GM23338 (cell line): ENCODE measurements at regions not wholly inside any gene's neighbourhood (a gene's known extent, or its start where the extent isn't known, plus 50 kb on each side); places are given as distances from the start of the nearest gene placed in this dataset.

ENCODE experiments used
- ATAC-seq: fragments of 200-7000 bp; cut with Tn5 transposase; 3 replicates; pipeline ENCODE4 v1.9.1; 2020
- DNase-seq: peaks from one replicate; pipeline ENCODE4 v3.0.0-alpha.2; 2015; ENCODE audit warnings: low spot score
- H2AFZ ChIP-seq: fragments of 200-600 bp; sonication (generic); 2 replicates; pipeline ENCODE4 v1.8.0; 2016; ENCODE audit warnings: antibody characterized with exemption, mild to moderate bottlenecking, moderate library complexity
- H3F3A ChIP-seq: fragments of 200-600 bp; sonication (generic); replicated peaks from 2 replicates; pipeline ENCODE4 v1.8.0; 2017; ENCODE audit warnings: antibody characterized with exemption, mixed run types, low read depth
- H3K27ac ChIP-seq: fragments of 200-600 bp; sonication (generic); 2 replicates; pipeline ENCODE4 v1.6.1; 2016; ENCODE audit warnings: low read depth
- H3K27me3 ChIP-seq: fragments of 200-600 bp; sonication (generic); 2 replicates; pipeline ENCODE4 v1.8.0; 2016; ENCODE audit warnings: mild to moderate bottlenecking, mixed run types, moderate library complexity; ENCODE audit not compliant: insufficient read depth
- H3K36me3 ChIP-seq: fragments of 200-600 bp; sonication (generic); 2 replicates; pipeline ENCODE4 v1.8.0; 2016; ENCODE audit warnings: mild to moderate bottlenecking; ENCODE audit not compliant: insufficient read depth
- H3K4me1 ChIP-seq: fragments of 200-600 bp; sonication (generic); 2 replicates; pipeline ENCODE4 v1.8.0; 2016; ENCODE audit warnings: mild to moderate bottlenecking, moderate library complexity; ENCODE audit not compliant: insufficient read depth
- H3K4me2 ChIP-seq: fragments of 200-600 bp; sonication (generic); 2 replicates; pipeline ENCODE4 v1.7.1; 2017; ENCODE audit warnings: mixed run types
- H3K4me3 ChIP-seq: fragments of 200-600 bp; sonication (generic); 2 replicates; pipeline ENCODE4 v1.6.1; 2016; ENCODE audit warnings: mixed run types
- H3K79me2 ChIP-seq: fragments of 200-600 bp; sonication (generic); replicated peaks from 2 replicates; pipeline ENCODE4 v1.8.0; 2017; ENCODE audit warnings: mild to moderate bottlenecking; ENCODE audit not compliant: insufficient read depth
- H3K9me2 ChIP-seq: fragments of 200-600 bp; sonication (generic); 2 replicates; pipeline ENCODE4 v1.8.0; 2017; ENCODE audit not compliant: insufficient read depth
- H4K20me1 ChIP-seq: fragments of 200-600 bp; sonication (generic); replicated peaks from 2 replicates; pipeline ENCODE4 v1.8.0; 2017; ENCODE audit warnings: mild to moderate bottlenecking; ENCODE audit not compliant: insufficient read depth
- H3K27ac Mint-ChIP-seq: 2 replicates; pipeline ENCODE4 v1.8.0; 2020; ENCODE audit warnings: inconsistent platforms, mild to moderate bottlenecking, moderate library complexity, mixed read lengths
- H3K27me3 Mint-ChIP-seq: 3 replicates; pipeline ENCODE4 v1.8.0; 2022; ENCODE audit warnings: low read depth, mild to moderate bottlenecking, moderate library complexity, mixed read lengths, inconsistent platforms; ENCODE audit not compliant: insufficient read depth, poor library complexity
- H3K36me3 Mint-ChIP-seq: 3 replicates; pipeline ENCODE4 v1.8.0; 2021; ENCODE audit warnings: low read depth, mild to moderate bottlenecking, inconsistent platforms, moderate library complexity, mixed read lengths
- H3K4me1 Mint-ChIP-seq: 3 replicates; pipeline ENCODE4 v1.8.0; 2020; ENCODE audit warnings: mild to moderate bottlenecking, inconsistent platforms, mixed read lengths
- H3K4me3 Mint-ChIP-seq: 3 replicates; pipeline ENCODE4 v1.8.0; 2021; ENCODE audit warnings: moderate library complexity, mild to moderate bottlenecking, inconsistent platforms, mixed read lengths
- H3K9me3 Mint-ChIP-seq: 3 replicates; pipeline ENCODE4 v1.8.0; 2020; ENCODE audit warnings: moderate library complexity, mild to moderate bottlenecking, inconsistent platforms, mixed read lengths
- CREB1 ChIP-seq: fragments of 250-450 bp; sonication (Bioruptor Pico); IDR thresholded peaks from 2 replicates; pipeline ENCODE4 v1.5.0; 2020; ENCODE audit warnings: low read depth, mild to moderate bottlenecking, moderate library complexity
- ETS1 ChIP-seq: IDR thresholded peaks from 2 replicates; pipeline ENCODE4 v1.6.1; 2016; ENCODE audit warnings: antibody characterized with exemption
- EZH2 ChIP-seq: fragments of 200-600 bp; sonication (generic); IDR thresholded peaks from one replicate; pipeline ENCODE4 v1.8.0; 2017; ENCODE audit warnings: antibody characterized with exemption, mild to moderate bottlenecking, low read depth; ENCODE audit not compliant: unreplicated experiment
- JUNB ChIP-seq: IDR thresholded peaks from one replicate; pipeline ENCODE4 v1.6.1; 2016; ENCODE audit warnings: antibody characterized with exemption; ENCODE audit not compliant: unreplicated experiment
- NANOG ChIP-seq: IDR thresholded peaks from 2 replicates; pipeline ENCODE4 v1.6.1; 2016; ENCODE audit warnings: antibody characterized with exemption, borderline replicate concordance
- POLR2AphosphoS5 ChIP-seq: IDR thresholded peaks from 2 replicates; pipeline ENCODE4 v1.6.1; 2016; ENCODE audit warnings: antibody characterized with exemption, low read depth
- STAT1 ChIP-seq: IDR thresholded peaks from one replicate; pipeline ENCODE4 v1.6.1; 2016; ENCODE audit warnings: antibody characterized with exemption; ENCODE audit not compliant: unreplicated experiment
- ZNF114 ChIP-seq: fragments of 250-450 bp; sonication (Bioruptor Pico); IDR thresholded peaks from 2 replicates; pipeline ENCODE4 v1.5.0; 2020; ENCODE audit warnings: mild to moderate bottlenecking, moderate library complexity
- ZNF331 ChIP-seq: fragments of 250-450 bp; sonication (Bioruptor Pico); IDR thresholded peaks from 2 replicates; pipeline ENCODE4 v1.5.0; 2020; ENCODE audit warnings: low read depth, mild to moderate bottlenecking, moderate library complexity
- TF ChIP-seq, protein P1 (sequence below): IDR thresholded peaks from one replicate; pipeline ENCODE4 v1.6.1; 2018; ENCODE audit warnings: antibody characterized with exemption; ENCODE audit not compliant: unreplicated experiment
- TF ChIP-seq, protein P2 (sequence below), 2 experiments: fragments of 200-600 bp in 1 of 2; sonication (generic) in 1 of 2; conservative IDR thresholded peaks; 2 replicates each; pipeline versions ENCODE4 v1.5.1 to v1.6.1; 2016 to 2017; ENCODE audit warnings: antibody characterized with exemption in 2 of 2, low read depth in 2 of 2, mild to moderate bottlenecking in 2 of 2, moderate library complexity in 1 of 2

DNA sequence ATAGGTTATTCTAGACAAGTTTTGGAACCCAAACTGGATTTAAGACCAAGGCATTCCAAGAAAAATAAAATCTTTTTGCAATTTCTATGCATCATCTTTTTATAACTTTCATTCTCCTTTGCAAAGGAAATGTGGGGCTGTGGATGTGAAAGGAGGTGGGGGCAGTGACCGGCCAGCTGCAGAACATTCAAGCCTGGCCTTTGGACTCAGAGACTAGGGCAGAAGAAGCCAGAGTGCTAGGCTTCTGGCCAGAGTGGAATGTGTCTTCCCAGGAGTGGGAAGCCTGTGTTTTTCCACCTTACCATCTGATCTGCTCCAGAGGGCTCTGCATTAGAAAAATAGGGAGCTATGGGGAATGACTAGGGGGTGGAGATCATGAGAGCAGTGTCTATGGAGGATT is 148.5 kb downstream of the C9orf152 start (continued):
- TF ChIP-seq STAT1 (no peak), POLR2AphosphoS5 (no peak), EZH2 (no peak), JUNB (no peak)
- TF ChIP-seq, protein P1, sequence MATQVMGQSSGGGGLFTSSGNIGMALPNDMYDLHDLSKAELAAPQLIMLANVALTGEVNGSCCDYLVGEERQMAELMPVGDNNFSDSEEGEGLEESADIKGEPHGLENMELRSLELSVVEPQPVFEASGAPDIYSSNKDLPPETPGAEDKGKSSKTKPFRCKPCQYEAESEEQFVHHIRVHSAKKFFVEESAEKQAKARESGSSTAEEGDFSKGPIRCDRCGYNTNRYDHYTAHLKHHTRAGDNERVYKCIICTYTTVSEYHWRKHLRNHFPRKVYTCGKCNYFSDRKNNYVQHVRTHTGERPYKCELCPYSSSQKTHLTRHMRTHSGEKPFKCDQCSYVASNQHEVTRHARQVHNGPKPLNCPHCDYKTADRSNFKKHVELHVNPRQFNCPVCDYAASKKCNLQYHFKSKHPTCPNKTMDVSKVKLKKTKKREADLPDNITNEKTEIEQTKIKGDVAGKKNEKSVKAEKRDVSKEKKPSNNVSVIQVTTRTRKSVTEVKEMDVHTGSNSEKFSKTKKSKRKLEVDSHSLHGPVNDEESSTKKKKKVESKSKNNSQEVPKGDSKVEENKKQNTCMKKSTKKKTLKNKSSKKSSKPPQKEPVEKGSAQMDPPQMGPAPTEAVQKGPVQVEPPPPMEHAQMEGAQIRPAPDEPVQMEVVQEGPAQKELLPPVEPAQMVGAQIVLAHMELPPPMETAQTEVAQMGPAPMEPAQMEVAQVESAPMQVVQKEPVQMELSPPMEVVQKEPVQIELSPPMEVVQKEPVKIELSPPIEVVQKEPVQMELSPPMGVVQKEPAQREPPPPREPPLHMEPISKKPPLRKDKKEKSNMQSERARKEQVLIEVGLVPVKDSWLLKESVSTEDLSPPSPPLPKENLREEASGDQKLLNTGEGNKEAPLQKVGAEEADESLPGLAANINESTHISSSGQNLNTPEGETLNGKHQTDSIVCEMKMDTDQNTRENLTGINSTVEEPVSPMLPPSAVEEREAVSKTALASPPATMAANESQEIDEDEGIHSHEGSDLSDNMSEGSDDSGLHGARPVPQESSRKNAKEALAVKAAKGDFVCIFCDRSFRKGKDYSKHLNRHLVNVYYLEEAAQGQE, result no peak

DNA sequence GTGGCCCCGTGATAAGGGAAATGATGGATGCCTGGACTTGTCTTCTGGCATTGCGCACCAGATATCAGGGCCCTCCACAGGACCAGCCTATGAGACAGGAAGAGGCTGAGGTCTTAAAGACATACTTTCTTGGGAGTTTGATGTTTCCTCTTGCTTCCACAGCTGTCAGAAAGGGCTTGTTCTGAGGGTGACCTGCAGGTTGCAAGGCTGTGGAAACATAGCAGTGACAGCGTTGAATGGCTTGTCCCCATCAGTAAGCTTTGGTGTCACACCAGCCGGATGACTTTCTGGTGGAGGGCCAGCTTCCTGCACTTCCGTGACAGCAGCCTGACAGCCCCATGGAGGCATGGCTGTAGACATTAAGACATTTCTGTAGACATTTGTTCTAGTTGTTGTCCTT is 143.2 kb downstream of the C9orf152 start:
- H3K9me2 ChIP-seq, result no peaks in the 10 kb centered on the region
- Mint-ChIP-seq H3K4me3 (no peak overlapping the region), H3K4me1 (peaks cover 21% of the 10 kb centered on the region), H3K27me3 (peaks cover 4% of the 10 kb centered on the region), H3K27ac (no peak overlapping the region), H3K9me3 (no peaks in the 10 kb centered on the region), H3K36me3 (peaks cover 26% of the 10 kb centered on the region)
- H3K4me3 ChIP-seq, result no peak overlapping the region
- H3K4me1 ChIP-seq, result peaks cover 17% of the 10 kb centered on the region
- no peaks in the 10 kb centered on the region for H3K36me3 ChIP-seq
- no peaks in the 10 kb centered on the region for H3K27me3 ChIP-seq
- no peak overlapping the region for H2AFZ ChIP-seq
- ATAC-seq (no peak), DNase-seq (no peak)
- H3K27ac ChIP-seq, result no peak overlapping the region
- H3F3A ChIP-seq, result no peaks in the 10 kb centered on the region
- H3K79me2 ChIP-seq, result peaks cover 100% of the 10 kb centered on the region
- H4K20me1 ChIP-seq, result peaks cover 26% of the 10 kb centered on the region
- H3K4me2 ChIP-seq, result no peak overlapping the region
- TF ChIP-seq NANOG (no peak), ETS1 (no peak), CREB1 (no peak), ZNF114 (CRISPR knock-in tag) (no peak), STAT1 (no peak), JUNB (no peak), ZNF331 (CRISPR knock-in tag) (no peak)
- TF ChIP-seq, protein P2, sequence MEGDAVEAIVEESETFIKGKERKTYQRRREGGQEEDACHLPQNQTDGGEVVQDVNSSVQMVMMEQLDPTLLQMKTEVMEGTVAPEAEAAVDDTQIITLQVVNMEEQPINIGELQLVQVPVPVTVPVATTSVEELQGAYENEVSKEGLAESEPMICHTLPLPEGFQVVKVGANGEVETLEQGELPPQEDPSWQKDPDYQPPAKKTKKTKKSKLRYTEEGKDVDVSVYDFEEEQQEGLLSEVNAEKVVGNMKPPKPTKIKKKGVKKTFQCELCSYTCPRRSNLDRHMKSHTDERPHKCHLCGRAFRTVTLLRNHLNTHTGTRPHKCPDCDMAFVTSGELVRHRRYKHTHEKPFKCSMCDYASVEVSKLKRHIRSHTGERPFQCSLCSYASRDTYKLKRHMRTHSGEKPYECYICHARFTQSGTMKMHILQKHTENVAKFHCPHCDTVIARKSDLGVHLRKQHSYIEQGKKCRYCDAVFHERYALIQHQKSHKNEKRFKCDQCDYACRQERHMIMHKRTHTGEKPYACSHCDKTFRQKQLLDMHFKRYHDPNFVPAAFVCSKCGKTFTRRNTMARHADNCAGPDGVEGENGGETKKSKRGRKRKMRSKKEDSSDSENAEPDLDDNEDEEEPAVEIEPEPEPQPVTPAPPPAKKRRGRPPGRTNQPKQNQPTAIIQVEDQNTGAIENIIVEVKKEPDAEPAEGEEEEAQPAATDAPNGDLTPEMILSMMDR (conservative IDR thresholded peaks at IDR 0.05; ENCODE audit: low read depth in 2 of 2), result no peak
